ENCODE measurements at regions not wholly inside any gene's neighbourhood (a gene's known extent, or its start where the extent isn't known, plus 50 kb on each side); places are given as distances from the start of the nearest gene placed in this dataset.

- TF ChIP-seq, protein P1, sequence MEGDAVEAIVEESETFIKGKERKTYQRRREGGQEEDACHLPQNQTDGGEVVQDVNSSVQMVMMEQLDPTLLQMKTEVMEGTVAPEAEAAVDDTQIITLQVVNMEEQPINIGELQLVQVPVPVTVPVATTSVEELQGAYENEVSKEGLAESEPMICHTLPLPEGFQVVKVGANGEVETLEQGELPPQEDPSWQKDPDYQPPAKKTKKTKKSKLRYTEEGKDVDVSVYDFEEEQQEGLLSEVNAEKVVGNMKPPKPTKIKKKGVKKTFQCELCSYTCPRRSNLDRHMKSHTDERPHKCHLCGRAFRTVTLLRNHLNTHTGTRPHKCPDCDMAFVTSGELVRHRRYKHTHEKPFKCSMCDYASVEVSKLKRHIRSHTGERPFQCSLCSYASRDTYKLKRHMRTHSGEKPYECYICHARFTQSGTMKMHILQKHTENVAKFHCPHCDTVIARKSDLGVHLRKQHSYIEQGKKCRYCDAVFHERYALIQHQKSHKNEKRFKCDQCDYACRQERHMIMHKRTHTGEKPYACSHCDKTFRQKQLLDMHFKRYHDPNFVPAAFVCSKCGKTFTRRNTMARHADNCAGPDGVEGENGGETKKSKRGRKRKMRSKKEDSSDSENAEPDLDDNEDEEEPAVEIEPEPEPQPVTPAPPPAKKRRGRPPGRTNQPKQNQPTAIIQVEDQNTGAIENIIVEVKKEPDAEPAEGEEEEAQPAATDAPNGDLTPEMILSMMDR (IDR thresholded peaks at IDR 0.05) = no peak
- no peaks in the 10 kb centered on the region for H3K4me1 Mint-ChIP-seq (ENCODE audit: unreplicated experiment)
- no peaks in the 10 kb centered on the region for H3K36me3 Mint-ChIP-seq (ENCODE audit: unreplicated experiment)
- H3K27ac Mint-ChIP-seq (ENCODE audit: unreplicated experiment) = no peak overlapping the region
- H3K27me3 Mint-ChIP-seq (ENCODE audit: unreplicated experiment) = no peaks in the 10 kb centered on the region
- DNase-seq (ENCODE audit: extremely low spot score, unreplicated experiment) = no peak
- H3K4me3 Mint-ChIP-seq (ENCODE audit: unreplicated experiment) = no peak overlapping the region
- H3K9me3 Mint-ChIP-seq (ENCODE audit: unreplicated experiment) = peaks cover 31% of the 10 kb centered on the region
Measured at GRCh38 chr20:55211481-55211880, 736.1 kb downstream of the DOK5 start.

GRCh38 chr20:55205665-55206064 is 730.3 kb downstream of the DOK5 start:
- Mint-ChIP-seq H3K9me3 (ENCODE audit: unreplicated experiment) (peaks cover 21% of the 10 kb centered on the region), H3K27me3 (ENCODE audit: unreplicated experiment) (no peaks in the 10 kb centered on the region), H3K4me1 (ENCODE audit: unreplicated experiment) (no peaks in the 10 kb centered on the region), H3K27ac (ENCODE audit: unreplicated experiment) (no peak overlapping the region), H3K4me3 (ENCODE audit: unreplicated experiment) (no peak overlapping the region), H3K36me3 (ENCODE audit: unreplicated experiment) (no peaks in the 10 kb centered on the region)
- DNase-seq (ENCODE audit: extremely low spot score, unreplicated experiment) = no peak
- TF ChIP-seq, protein P1 (IDR thresholded peaks at IDR 0.05) = no peak

DNA sequence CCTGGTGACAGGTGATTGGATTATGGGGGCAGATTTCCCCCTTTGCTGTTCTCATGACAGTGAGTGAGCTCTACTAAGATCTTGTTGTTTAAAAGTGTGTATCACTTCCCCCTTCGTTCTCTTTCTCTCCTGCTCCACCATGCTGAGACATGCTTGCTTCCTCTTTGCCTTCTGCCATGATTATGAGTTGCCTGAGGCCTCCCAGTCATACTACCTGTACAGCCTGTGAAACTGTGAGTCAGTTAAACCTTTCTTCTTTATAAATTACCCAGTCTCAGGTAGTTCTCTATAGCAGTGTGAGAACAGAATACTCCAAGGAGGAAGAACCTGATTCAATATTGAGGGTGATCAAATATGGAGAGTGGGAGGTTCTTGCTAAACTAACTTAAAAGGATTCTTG is 724.9 kb downstream of the DOK5 start:
- Mint-ChIP-seq H3K27me3 (ENCODE audit: unreplicated experiment) (no peaks in the 10 kb centered on the region), H3K27ac (ENCODE audit: unreplicated experiment) (no peak overlapping the region), H3K4me1 (ENCODE audit: unreplicated experiment) (no peaks in the 10 kb centered on the region), H3K36me3 (ENCODE audit: unreplicated experiment) (no peaks in the 10 kb centered on the region), H3K9me3 (ENCODE audit: unreplicated experiment) (peaks cover 17% of the 10 kb centered on the region), H3K4me3 (ENCODE audit: unreplicated experiment) (no peak overlapping the region)
- DNase-seq (ENCODE audit: extremely low spot score, unreplicated experiment) = no peak
- TF ChIP-seq, protein P1 (IDR thresholded peaks at IDR 0.05) = no peak

DNA sequence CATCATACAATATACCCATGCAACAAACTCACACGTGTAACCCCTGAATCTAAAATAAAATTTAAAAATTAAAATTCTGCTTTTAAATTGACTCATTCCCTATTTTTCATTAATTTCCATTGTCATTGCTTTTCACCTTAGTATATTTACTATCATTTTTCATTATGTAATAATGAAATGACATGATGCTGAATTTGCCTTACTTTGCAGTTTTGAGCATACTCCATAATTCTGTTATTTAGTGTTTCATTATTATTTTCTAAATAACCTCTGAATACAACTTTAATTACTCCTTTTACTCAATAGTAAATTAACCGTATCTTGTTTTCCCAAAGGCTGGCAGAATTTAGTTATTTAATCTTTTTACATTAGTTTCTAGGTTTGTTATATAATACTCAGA is 719.6 kb downstream of the DOK5 start:
- peaks cover 27% of the 10 kb centered on the region for H3K9me3 Mint-ChIP-seq (ENCODE audit: unreplicated experiment)
- no peaks in the 10 kb centered on the region for H3K36me3 Mint-ChIP-seq (ENCODE audit: unreplicated experiment)
- H3K4me1 Mint-ChIP-seq (ENCODE audit: unreplicated experiment) = no peaks in the 10 kb centered on the region
- H3K27ac Mint-ChIP-seq (ENCODE audit: unreplicated experiment) = no peak overlapping the region
- H3K27me3 Mint-ChIP-seq (ENCODE audit: unreplicated experiment) = no peaks in the 10 kb centered on the region
- H3K4me3 Mint-ChIP-seq (ENCODE audit: unreplicated experiment) = no peak overlapping the region
- TF ChIP-seq, protein P1 (IDR thresholded peaks at IDR 0.05) = no peak
- no peak for DNase-seq (ENCODE audit: extremely low spot score, unreplicated experiment)

DNA sequence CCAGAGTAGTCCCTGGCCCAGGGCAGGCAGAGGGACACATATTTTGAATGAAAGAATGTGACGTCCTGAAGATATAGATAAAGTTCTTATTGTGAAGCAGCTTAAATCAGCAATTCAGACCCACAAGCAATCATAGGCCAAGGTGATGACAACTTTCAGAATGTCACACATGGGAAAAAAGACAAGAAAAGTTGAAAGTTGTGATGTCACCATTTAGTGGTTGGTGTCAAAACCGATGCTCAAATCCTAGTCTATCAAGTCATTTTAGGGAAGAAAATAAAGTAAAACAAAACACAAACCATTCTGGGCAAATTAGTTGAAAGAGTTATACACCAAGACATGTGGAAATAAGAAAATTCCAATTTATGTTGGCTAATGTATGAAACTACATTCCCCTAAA is 710.8 kb downstream of the DOK5 start:
- DNase-seq (ENCODE audit: extremely low spot score, unreplicated experiment) = no peak
- TF ChIP-seq, protein P1 (IDR thresholded peaks at IDR 0.05) = no peak
- Mint-ChIP-seq H3K36me3 (ENCODE audit: unreplicated experiment) (no peaks in the 10 kb centered on the region), H3K27me3 (ENCODE audit: unreplicated experiment) (no peaks in the 10 kb centered on the region), H3K9me3 (ENCODE audit: unreplicated experiment) (peaks cover 49% of the 10 kb centered on the region), H3K4me3 (ENCODE audit: unreplicated experiment) (no peak overlapping the region), H3K27ac (ENCODE audit: unreplicated experiment) (no peak overlapping the region), H3K4me1 (ENCODE audit: unreplicated experiment) (no peaks in the 10 kb centered on the region)
